WTC11 (cell line): ENCODE measurements at regions not wholly inside any gene's neighbourhood (a gene's known extent, or its start where the extent isn't known, plus 50 kb on each side); places are given as distances from the start of the nearest gene placed in this dataset.

Experiments
- CTCF ChIP-seq: fragments of 200-600 bp; IDR thresholded peaks from 2 replicates; pipeline ENCODE4 v1.8.0; 2022; ENCODE audit warnings: antibody characterized with exemption
- ZNF425 ChIP-seq: fragments of 250-450 bp; sonication (Bioruptor Pico); conservative IDR thresholded peaks from 2 replicates; pipeline ENCODE4 v1.9.0; 2021; ENCODE audit warnings: mild to moderate bottlenecking

GRCh38 chr6:67221226-67221625 lies 1413.9 kb upstream of the ADGRB3 start:
- no peak for TF ChIP-seq ZNF425 (CRISPR knock-in tag)
- TF ChIP-seq CTCF = no peak
